Endothelial cell of umbilical vein (primary cell): ENCODE measurements at regions not wholly inside any gene's neighbourhood (a gene's known extent, or its start where the extent isn't known, plus 50 kb on each side); places are given as distances from the start of the nearest gene placed in this dataset.

Experiments
- POLR2A ChIP-seq: IDR thresholded peaks from 2 replicates; pipeline ENCODE4 v1.6.1; 2012; ENCODE audit warnings: low read depth, mild to moderate bottlenecking, control low read depth, low read length
- POLR2AphosphoS5 ChIP-seq: IDR thresholded peaks from 2 replicates; pipeline ENCODE4 v1.6.1; 2012; ENCODE audit warnings: low read depth, mild to moderate bottlenecking, control low read depth, low read length, moderate library complexity; ENCODE audit not compliant: insufficient read depth
- TF ChIP-seq, protein P1 (sequence below), 2 donors: IDR thresholded peaks; 1 replicate in 1 of 2; 2 replicates in 1 of 2; pipeline ENCODE4 v1.5.1; 2011; ENCODE audit warnings: low read length in 2 of 2, mild to moderate bottlenecking in 2 of 2, moderate library complexity in 2 of 2, control low read depth in 1 of 2, inconsistent platforms in 1 of 2, low read depth in 1 of 2; ENCODE audit not compliant: insufficient read depth in 1 of 2; ENCODE audit errors: extremely low read depth in 1 of 2

GRCh38 chr2:58669998-58670397 is 428.9 kb upstream of the FANCL start:
- TF ChIP-seq, protein P1, sequence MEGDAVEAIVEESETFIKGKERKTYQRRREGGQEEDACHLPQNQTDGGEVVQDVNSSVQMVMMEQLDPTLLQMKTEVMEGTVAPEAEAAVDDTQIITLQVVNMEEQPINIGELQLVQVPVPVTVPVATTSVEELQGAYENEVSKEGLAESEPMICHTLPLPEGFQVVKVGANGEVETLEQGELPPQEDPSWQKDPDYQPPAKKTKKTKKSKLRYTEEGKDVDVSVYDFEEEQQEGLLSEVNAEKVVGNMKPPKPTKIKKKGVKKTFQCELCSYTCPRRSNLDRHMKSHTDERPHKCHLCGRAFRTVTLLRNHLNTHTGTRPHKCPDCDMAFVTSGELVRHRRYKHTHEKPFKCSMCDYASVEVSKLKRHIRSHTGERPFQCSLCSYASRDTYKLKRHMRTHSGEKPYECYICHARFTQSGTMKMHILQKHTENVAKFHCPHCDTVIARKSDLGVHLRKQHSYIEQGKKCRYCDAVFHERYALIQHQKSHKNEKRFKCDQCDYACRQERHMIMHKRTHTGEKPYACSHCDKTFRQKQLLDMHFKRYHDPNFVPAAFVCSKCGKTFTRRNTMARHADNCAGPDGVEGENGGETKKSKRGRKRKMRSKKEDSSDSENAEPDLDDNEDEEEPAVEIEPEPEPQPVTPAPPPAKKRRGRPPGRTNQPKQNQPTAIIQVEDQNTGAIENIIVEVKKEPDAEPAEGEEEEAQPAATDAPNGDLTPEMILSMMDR (IDR thresholded peaks at IDR 0.05; ENCODE audit: extremely low read depth in 1 of 2, insufficient read depth in 1 of 2, low read depth in 1 of 2, low read length in 2 of 2): no peak
- TF ChIP-seq POLR2A: no peak
- TF ChIP-seq POLR2AphosphoS5: no peak
